Colonic mucosa (tissue), 4 donors: ENCODE measurements at regions not wholly inside any gene's neighbourhood (a gene's known extent, or its start where the extent isn't known, plus 50 kb on each side); places are given as distances from the start of the nearest gene placed in this dataset.

ENCODE experiments used
- DNase-seq: peaks from one replicate; pipeline ENCODE4 v3.0.0-alpha.2; 2020
- H3K27ac ChIP-seq: fragments of 200-600 bp; one replicate; pipeline ENCODE4 v1.8.0; 2021
- H3K27me3 ChIP-seq: fragments of 200-600 bp; one replicate; pipeline ENCODE4 v1.8.0; 2021
- H3K36me3 ChIP-seq: fragments of 200-600 bp; one replicate; pipeline ENCODE4 v1.8.0; 2021
- H3K4me1 ChIP-seq: fragments of 200-600 bp; one replicate; pipeline ENCODE4 v1.8.0; 2021; ENCODE audit warnings: mild to moderate bottlenecking
- H3K4me3 ChIP-seq: fragments of 200-600 bp; one replicate; pipeline ENCODE4 v1.8.0; 2021
- H3K9ac ChIP-seq, 2 donors: one replicate each; pipeline ENCODE4 v1.7.0; 2013; ENCODE audit warnings: control low read depth in 2 of 2, low read depth in 2 of 2, low read length in 2 of 2
- H3K9me3 ChIP-seq: fragments of 200-600 bp; one replicate; pipeline ENCODE4 v1.8.0; 2021
- intact Hi-C: fragments of 100-400 bp; cut with DNase I; formaldehyde crosslinking; loops from one replicate; pipeline ENCODE4 v1.14.1; 2022
- TF ChIP-seq, protein P1 (sequence below): fragments of 200-600 bp; IDR thresholded peaks from one replicate; pipeline ENCODE4 v1.8.0; 2022; ENCODE audit warnings: antibody characterized with exemption, mild to moderate bottlenecking
- donor health status: healthy.
- donor health status: DM: no; HTN: no; CAD: no.
- donor health status: DM: no; HTN: no; CAD: no.

- Histone ChIP-seq H3K9me3 (no peaks in the 10 kb centered on the region), H3K9ac (no peak overlapping the region), H3K4me1 (no peaks in the 10 kb centered on the region), H3K36me3 (no peaks in the 10 kb centered on the region), H3K27me3 (no peaks in the 10 kb centered on the region), H3K27ac (no peak overlapping the region), H3K4me3 (no peak overlapping the region)
- intact Hi-C loops: no loop called here
- no peak for DNase-seq
- TF ChIP-seq, protein P1, sequence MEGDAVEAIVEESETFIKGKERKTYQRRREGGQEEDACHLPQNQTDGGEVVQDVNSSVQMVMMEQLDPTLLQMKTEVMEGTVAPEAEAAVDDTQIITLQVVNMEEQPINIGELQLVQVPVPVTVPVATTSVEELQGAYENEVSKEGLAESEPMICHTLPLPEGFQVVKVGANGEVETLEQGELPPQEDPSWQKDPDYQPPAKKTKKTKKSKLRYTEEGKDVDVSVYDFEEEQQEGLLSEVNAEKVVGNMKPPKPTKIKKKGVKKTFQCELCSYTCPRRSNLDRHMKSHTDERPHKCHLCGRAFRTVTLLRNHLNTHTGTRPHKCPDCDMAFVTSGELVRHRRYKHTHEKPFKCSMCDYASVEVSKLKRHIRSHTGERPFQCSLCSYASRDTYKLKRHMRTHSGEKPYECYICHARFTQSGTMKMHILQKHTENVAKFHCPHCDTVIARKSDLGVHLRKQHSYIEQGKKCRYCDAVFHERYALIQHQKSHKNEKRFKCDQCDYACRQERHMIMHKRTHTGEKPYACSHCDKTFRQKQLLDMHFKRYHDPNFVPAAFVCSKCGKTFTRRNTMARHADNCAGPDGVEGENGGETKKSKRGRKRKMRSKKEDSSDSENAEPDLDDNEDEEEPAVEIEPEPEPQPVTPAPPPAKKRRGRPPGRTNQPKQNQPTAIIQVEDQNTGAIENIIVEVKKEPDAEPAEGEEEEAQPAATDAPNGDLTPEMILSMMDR: no peak
These were observed 643.4 kb upstream of the ARPP21 start for GRCh38 chr3:34995796-34996430.

DNA sequence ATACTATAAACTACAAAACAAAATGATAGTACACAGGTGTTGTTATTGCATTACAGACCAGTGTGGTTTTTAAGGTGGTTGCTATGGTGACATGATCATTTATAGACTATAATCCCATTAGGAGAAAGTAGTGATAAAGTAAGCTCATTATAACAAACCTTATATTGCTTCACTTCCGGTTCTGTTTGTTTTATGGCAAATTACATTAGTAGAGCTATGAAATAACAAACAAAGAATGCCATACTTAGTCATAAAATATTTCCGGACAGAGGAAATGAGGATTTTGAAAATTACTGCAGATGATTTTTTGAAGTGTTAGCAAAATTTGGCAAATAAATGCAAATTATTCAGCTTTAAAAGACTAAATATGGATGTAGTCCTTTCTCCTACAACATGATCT is 640.4 kb upstream of the ARPP21 start:
- intact Hi-C loops: no loop called here
- TF ChIP-seq, protein P1: no peak
- DNase-seq: no peak

DNA sequence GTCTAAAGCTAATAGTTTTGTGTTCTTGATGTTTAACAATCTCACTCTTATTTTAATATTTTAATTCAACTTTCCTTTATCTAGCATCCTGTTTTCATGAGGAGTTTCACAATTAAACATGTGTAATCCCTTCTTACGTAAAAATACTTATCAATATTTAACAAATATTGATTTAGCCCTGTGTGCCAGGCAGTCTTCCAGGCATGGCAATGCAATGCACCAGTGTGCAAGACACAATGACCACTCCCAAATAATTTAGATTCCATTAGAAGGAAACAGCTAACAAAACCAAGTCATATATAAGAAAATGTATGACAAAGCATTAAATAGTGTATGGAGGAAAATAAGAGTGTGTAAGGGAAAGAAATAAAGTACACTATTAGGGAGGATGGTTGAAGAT is 627.1 kb upstream of the ARPP21 start:
- no peak overlapping the region for H3K4me3 ChIP-seq
- intact Hi-C loops: no loop called here
- no peak for DNase-seq
- H3K4me1 ChIP-seq: no peaks in the 10 kb centered on the region
- no peaks in the 10 kb centered on the region for H3K27me3 ChIP-seq
- TF ChIP-seq, protein P1: no peak
- no peaks in the 10 kb centered on the region for H3K9me3 ChIP-seq
- H3K36me3 ChIP-seq: no peaks in the 10 kb centered on the region
- H3K27ac ChIP-seq: no peak overlapping the region
- H3K9ac ChIP-seq: no peak overlapping the region

More for the DNA sequence above, 640.4 kb upstream of the ARPP21 start:
- no peaks in the 10 kb centered on the region for H3K27me3 ChIP-seq
- no peak overlapping the region for H3K9ac ChIP-seq
- no peak overlapping the region for H3K4me3 ChIP-seq
- no peaks in the 10 kb centered on the region for H3K4me1 ChIP-seq
- H3K9me3 ChIP-seq: no peaks in the 10 kb centered on the region
- no peaks in the 10 kb centered on the region for H3K36me3 ChIP-seq
- H3K27ac ChIP-seq: no peak overlapping the region

DNA sequence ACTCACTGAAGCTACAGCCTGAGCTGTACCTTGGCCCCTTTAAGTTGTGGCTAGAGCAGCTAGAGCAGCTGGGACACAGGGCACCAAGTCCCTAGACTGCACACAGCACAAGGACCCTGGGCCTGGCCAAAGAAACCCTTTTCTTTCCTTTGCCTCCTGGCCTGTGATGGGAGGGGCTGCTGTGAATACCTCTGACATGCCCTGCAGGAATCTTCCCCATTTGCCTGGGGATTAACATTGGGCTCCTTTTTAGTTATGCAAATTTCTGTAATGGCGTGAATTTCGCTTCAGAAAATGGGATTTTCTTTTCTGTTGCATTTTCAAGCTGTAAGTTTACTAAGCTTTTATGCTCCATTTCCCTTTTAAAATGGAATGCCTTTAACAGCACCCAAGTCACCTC is 611.2 kb upstream of the ARPP21 start:
- no peak for DNase-seq
- intact Hi-C loops: no loop called here

DNA sequence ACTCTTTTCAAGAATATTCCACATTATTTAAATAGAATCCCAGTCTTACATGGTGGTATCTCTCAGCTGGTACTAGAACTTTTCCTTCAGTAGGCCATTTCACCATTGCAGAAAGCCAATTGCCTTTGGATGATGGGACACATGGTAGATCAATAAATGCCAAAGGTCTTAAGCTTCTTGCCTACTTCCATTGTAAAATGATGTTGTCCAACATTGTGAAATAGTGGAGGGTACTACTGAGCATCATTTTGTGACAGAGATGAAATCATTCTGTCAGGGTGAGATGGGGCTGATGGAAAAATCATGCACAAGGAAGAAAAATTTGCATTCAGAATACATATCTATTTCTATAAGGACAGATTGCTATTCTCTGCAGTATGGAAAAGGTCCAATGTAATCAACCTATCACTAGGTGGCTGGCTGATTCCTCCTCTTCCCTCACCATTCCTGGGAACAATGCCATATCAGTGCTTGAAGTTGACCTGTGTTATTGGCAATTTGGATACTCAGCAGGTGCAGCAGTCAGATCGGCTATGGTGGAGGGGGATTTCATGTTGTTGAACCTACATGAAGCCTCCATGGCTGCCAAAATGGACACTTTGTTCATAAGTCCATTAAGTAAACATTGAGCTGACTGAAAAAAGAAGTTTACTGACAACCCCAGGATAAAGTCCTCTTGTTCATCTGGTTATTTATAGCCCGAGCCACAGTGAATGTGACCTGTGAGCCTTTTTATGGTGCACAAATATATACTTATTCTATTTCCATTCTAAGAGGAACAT is 596.9 kb upstream of the ARPP21 start:
- H3K4me1 ChIP-seq: no peaks in the 10 kb centered on the region
- no peaks in the 10 kb centered on the region for H3K36me3 ChIP-seq
- intact Hi-C loops: no loop called here
- TF ChIP-seq, protein P1: no peak
- DNase-seq: peak; percentile 29
- no peak overlapping the region for H3K27ac ChIP-seq
- H3K9ac ChIP-seq: no peak overlapping the region
- no peaks in the 10 kb centered on the region for H3K9me3 ChIP-seq
- H3K27me3 ChIP-seq: no peaks in the 10 kb centered on the region
- H3K4me3 ChIP-seq: no peak overlapping the region

More for the DNA sequence above, 611.2 kb upstream of the ARPP21 start:
- TF ChIP-seq, protein P1: no peak
- Histone ChIP-seq H3K27me3 (no peaks in the 10 kb centered on the region), H3K4me1 (no peaks in the 10 kb centered on the region), H3K36me3 (no peaks in the 10 kb centered on the region), H3K27ac (no peak overlapping the region), H3K4me3 (no peak overlapping the region), H3K9me3 (no peaks in the 10 kb centered on the region), H3K9ac (no peak overlapping the region)
